Mesothelial cell of epicardium (in vitro differentiated cells): ENCODE measurements at regions not wholly inside any gene's neighbourhood (a gene's known extent, or its start where the extent isn't known, plus 50 kb on each side); places are given as distances from the start of the nearest gene placed in this dataset.

Experiments
- DNase-seq, 2 experiments: peaks; one replicate each; pipeline ENCODE4 v3.0.0; 2021; ENCODE audit warnings: low spot score in 2 of 2; ENCODE audit not compliant: unreplicated experiment in 2 of 2
- H3K27ac Mint-ChIP-seq: 2 replicates; pipeline ENCODE4 v1.8.0; 2021; ENCODE audit warnings: mixed read lengths
- H3K27me3 Mint-ChIP-seq: 2 replicates; pipeline ENCODE4 v1.8.0; 2021; ENCODE audit warnings: low read depth, mixed read lengths
- H3K36me3 Mint-ChIP-seq: 2 replicates; pipeline ENCODE4 v1.8.0; 2021; ENCODE audit warnings: mixed read lengths
- H3K4me1 Mint-ChIP-seq: 2 replicates; pipeline ENCODE4 v1.8.0; 2021; ENCODE audit warnings: mixed read lengths
- H3K4me3 Mint-ChIP-seq: 2 replicates; pipeline ENCODE4 v1.8.0; 2021; ENCODE audit warnings: mild to moderate bottlenecking, moderate library complexity, mixed read lengths
- H3K9me3 Mint-ChIP-seq: 2 replicates; pipeline ENCODE4 v1.8.0; 2021; ENCODE audit warnings: mixed read lengths
- TF ChIP-seq, protein P1 (sequence below): fragments of 200-600 bp; sonication (generic); IDR thresholded peaks from one replicate; pipeline ENCODE4 v1.5.0; 2021; ENCODE audit warnings: antibody characterized with exemption; ENCODE audit not compliant: unreplicated experiment

DNA sequence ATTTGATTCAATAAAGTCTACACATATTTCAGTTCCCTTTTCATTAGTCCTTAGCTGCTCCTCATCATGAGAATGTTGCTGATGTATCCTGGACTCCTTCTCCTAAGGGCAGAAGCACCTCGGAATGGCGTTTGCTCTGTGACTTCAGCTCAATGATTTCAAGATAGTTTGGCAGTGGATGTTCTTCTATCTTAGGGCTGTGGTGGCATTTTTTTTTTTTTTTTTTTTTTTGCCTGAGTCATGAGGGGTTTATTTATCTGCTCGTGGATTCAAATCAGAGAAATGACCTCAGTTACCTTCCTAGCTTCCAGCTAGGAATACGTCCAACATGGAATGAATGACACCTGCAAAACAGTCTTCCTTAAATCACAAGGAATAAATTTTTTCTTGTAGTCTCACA is 220.0 kb upstream of the ZBED5 start:
- Mint-ChIP-seq H3K36me3 (no peaks in the 10 kb centered on the region), H3K27me3 (peaks cover 7% of the 10 kb centered on the region), H3K4me1 (peaks cover 38% of the 10 kb centered on the region), H3K27ac (no peak overlapping the region), H3K4me3 (no peak overlapping the region), H3K9me3 (no peaks in the 10 kb centered on the region)
- DNase-seq: no peak
- TF ChIP-seq, protein P1, sequence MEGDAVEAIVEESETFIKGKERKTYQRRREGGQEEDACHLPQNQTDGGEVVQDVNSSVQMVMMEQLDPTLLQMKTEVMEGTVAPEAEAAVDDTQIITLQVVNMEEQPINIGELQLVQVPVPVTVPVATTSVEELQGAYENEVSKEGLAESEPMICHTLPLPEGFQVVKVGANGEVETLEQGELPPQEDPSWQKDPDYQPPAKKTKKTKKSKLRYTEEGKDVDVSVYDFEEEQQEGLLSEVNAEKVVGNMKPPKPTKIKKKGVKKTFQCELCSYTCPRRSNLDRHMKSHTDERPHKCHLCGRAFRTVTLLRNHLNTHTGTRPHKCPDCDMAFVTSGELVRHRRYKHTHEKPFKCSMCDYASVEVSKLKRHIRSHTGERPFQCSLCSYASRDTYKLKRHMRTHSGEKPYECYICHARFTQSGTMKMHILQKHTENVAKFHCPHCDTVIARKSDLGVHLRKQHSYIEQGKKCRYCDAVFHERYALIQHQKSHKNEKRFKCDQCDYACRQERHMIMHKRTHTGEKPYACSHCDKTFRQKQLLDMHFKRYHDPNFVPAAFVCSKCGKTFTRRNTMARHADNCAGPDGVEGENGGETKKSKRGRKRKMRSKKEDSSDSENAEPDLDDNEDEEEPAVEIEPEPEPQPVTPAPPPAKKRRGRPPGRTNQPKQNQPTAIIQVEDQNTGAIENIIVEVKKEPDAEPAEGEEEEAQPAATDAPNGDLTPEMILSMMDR: no peak

GRCh38 chr11:11076879-11077278 is 219.0 kb upstream of the ZBED5 start:
- DNase-seq: no peak
- peaks cover 7% of the 10 kb centered on the region for H3K27me3 Mint-ChIP-seq

DNA sequence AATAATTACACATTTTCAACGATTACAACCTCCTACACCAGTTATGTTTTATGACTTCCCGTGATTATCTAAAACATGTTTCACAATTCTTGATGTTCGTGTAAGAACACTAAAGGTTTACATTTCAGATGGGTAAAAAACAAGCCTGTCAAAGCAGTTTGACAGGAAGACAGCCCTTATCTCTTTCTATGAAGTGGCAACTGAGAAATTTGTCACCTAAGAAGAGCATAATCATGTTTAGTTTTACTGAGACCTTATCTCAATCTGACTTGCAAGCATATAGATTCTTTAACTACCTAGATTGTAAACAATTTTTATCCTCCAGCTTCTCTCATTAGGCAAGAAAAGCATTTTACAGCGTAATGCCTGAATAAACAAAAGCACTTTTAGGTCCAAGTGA is 218.4 kb upstream of the ZBED5 start:
- Mint-ChIP-seq H3K9me3 (no peaks in the 10 kb centered on the region), H3K27ac (no peak overlapping the region), H3K4me3 (no peak overlapping the region), H3K4me1 (peaks cover 30% of the 10 kb centered on the region), H3K27me3 (peaks cover 9% of the 10 kb centered on the region), H3K36me3 (no peaks in the 10 kb centered on the region)
- TF ChIP-seq, protein P1: no peak
- DNase-seq: no peak

More at GRCh38 chr11:11076879-11077278, 219.0 kb upstream of the ZBED5 start:
- H3K4me1 Mint-ChIP-seq: peaks cover 34% of the 10 kb centered on the region
- H3K4me3 Mint-ChIP-seq: no peak overlapping the region
- TF ChIP-seq, protein P1: no peak
- H3K36me3 Mint-ChIP-seq: no peaks in the 10 kb centered on the region
- no peak overlapping the region for H3K27ac Mint-ChIP-seq
- H3K9me3 Mint-ChIP-seq: no peaks in the 10 kb centered on the region

DNA sequence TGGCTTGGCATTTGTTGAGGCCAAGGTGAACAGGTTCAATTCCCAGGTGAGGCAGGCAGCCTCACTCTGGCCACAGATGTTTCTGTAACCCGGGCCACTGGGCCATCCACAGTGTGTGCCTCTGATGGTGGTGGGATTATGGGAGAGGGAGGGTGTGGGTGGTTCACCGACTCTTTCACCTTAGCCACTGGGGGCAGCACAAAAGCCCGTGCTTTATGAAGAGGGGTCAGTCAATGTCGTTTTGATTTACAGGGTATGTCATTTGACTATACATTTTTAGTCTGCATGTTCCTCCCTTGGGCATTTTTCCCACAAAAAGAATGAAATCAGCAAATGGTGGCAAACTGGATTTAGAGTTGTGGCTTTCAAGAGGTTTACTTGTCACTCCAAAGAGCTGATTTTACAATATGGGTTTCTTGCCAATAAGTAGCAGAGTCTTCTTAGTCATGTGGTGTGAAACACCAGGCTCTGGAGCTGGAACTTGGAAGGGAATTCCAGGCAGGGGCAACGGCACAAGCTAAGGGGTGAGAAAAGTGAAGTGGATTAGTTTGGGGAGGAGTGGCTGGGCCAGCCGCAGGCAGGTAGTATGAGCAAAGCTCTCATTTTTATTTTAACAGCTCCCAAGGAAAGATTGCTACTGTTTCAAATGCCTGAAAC is 217.8 kb upstream of the ZBED5 start:
- Mint-ChIP-seq H3K9me3 (no peaks in the 10 kb centered on the region), H3K36me3 (no peaks in the 10 kb centered on the region), H3K27ac (no peak overlapping the region), H3K4me1 (peaks cover 30% of the 10 kb centered on the region), H3K4me3 (no peak overlapping the region), H3K27me3 (peaks cover 9% of the 10 kb centered on the region)
- TF ChIP-seq, protein P1: no peak
- no peak for DNase-seq

DNA sequence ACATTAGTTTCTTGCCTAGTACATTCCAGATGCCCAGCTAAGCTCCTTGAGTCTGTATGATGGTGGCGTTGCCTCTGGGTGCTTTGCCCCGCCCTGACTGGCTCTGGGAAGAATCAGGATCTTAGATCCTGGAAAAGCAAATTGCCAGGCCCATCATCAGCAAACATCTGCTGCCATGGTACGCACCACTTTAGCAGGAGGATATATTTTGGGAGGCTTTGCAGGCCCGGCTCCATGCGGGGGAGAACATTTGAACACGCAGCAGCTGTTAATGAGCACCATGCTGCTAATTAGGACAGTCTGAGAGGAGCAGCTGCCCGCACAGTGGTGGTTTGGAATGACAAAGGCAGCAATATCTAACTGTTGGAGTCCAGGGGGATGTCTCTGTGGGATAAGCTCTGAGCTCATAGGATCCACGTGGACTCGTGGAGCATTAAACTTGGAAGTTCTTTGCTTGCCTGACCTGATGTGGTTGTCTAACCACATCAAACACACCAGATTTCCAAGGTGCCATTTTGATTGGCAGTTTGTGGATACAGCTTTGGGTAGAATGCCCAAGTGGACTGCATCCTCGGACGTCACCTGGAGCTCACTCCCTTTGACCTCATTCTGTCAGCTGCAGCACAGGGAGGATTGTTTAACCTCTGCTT is 217.0 kb upstream of the ZBED5 start:
- peaks cover 8% of the 10 kb centered on the region for H3K27me3 Mint-ChIP-seq
- peaks cover 37% of the 10 kb centered on the region for H3K4me1 Mint-ChIP-seq
- TF ChIP-seq, protein P1: no peak

More for the DNA sequence above, 217.0 kb upstream of the ZBED5 start:
- H3K9me3 Mint-ChIP-seq: no peaks in the 10 kb centered on the region
- no peaks in the 10 kb centered on the region for H3K36me3 Mint-ChIP-seq
- DNase-seq: no peak
- no peak overlapping the region for H3K27ac Mint-ChIP-seq
- H3K4me3 Mint-ChIP-seq: no peak overlapping the region
